GM12878 (cell line): ENCODE measurements at regions not wholly inside any gene's neighbourhood (a gene's known extent, or its start where the extent isn't known, plus 50 kb on each side); places are given as distances from the start of the nearest gene placed in this dataset.
"Not testable (repeated sequence)": the region's sequence is repeated elsewhere in the genome, so short reads cannot be mapped to it uniquely, and the experiment has no call there.

Source experiments
- ATAC-seq: fragments of 200-7000 bp; cut with Tn5 transposase; 3 replicates; pipeline ENCODE4 v1.9.1; 2020; ENCODE audit warnings: mild to moderate bottlenecking, moderate library complexity
- BruUV-seq: library from RNA; stranded (reverse); fragments of 400-500 nt; replicated peaks from 2 replicates; lab custom pipeline; 2021; lab: Mats Ljungman, UMichigan
- CTCF ChIA-PET: fragments of 300-600 bp; sonication (Branson Sonifier 250); formaldehyde crosslinking; extraction: SDS; loops from one replicate; lab custom pipeline; 2021; ENCODE audit warnings: inconsistent platforms; lab: Yijun Ruan, JAX
- POLR2A ChIA-PET: fragments of 350-600 bp; formaldehyde crosslinking; extraction: SDS; loops from one replicate; lab custom pipeline; 2021; ENCODE audit warnings: inconsistent platforms; lab: Charles Lee
- RAD21 ChIA-PET: fragments of 300-600 bp; sonication (Branson Sonifier 250); formaldehyde crosslinking; loops from one replicate; lab custom pipeline; 2023; ENCODE audit warnings: antibody characterized with exemption; ENCODE audit not compliant: unreplicated experiment; lab: Charles Lee
- SMC1A ChIA-PET: fragments of 300-600 bp; sonication (Branson Sonifier 250); formaldehyde crosslinking; loops from one replicate; lab custom pipeline; 2023; ENCODE audit not compliant: unreplicated experiment, uncharacterized antibody; lab: Charles Lee
- DNase-seq: peaks from one replicate; pipeline ENCODE4 v3.0.0-alpha.2; 2011; ENCODE audit warnings: low read depth, low spot score
- FAIRE-seq: peaks from 3 replicates; lab custom pipeline; 2011; peaks lifted over from hg19 to GRCh38; lab: Jason Lieb, UNC
- H2AFZ ChIP-seq: 2 replicates; pipeline ENCODE4 v1.6.0; 2011; ENCODE audit warnings: low read depth, low read length, control low read depth; ENCODE audit not compliant: control insufficient read depth
- H3K27ac ChIP-seq: 2 replicates; pipeline ENCODE4 v1.5.1; 2011; ENCODE audit warnings: control low read depth; ENCODE audit not compliant: control insufficient read depth, insufficient read depth
- H3K27me3 ChIP-seq, 2 experiments: replicated peaks in 1 of 2; 2 replicates each; pipeline versions ENCODE4 v1.6.0 to v1.6.1; 2011; ENCODE audit warnings: low read length in 1 of 2; ENCODE audit not compliant: control insufficient read depth in 2 of 2, insufficient read depth in 2 of 2
- H3K36me3 ChIP-seq, 2 experiments: 2 replicates each; pipeline ENCODE4 v1.5.1; 2011; ENCODE audit warnings: low read length in 1 of 2; ENCODE audit not compliant: control insufficient read depth in 2 of 2, insufficient read depth in 2 of 2
- H3K4me1 ChIP-seq: 2 replicates; pipeline ENCODE4 v1.6.1; 2011; ENCODE audit warnings: mild to moderate bottlenecking, low read length, moderate library complexity, mixed read lengths; ENCODE audit not compliant: control insufficient read depth, insufficient read depth
- H3K4me2 ChIP-seq: 2 replicates; pipeline ENCODE4 v1.6.0; 2011; ENCODE audit warnings: control low read depth; ENCODE audit not compliant: control insufficient read depth, insufficient read depth
- H3K4me3 ChIP-seq: fragments of 200-600 bp; sonication (generic); 2 replicates; pipeline ENCODE4 v1.5.1; 2016
- H3K79me2 ChIP-seq: 2 replicates; pipeline ENCODE4 v1.6.0; 2011; ENCODE audit warnings: low read length; ENCODE audit not compliant: control insufficient read depth, insufficient read depth
- H3K9ac ChIP-seq: 2 replicates; pipeline ENCODE4 v1.8.0; 2011; ENCODE audit warnings: low read length, control low read depth, mixed read lengths; ENCODE audit not compliant: control insufficient read depth, insufficient read depth
- H3K9me3 ChIP-seq: replicated peaks from 3 replicates; pipeline ENCODE4 v1.5.1; 2011; ENCODE audit warnings: mild to moderate bottlenecking, low read length; ENCODE audit not compliant: control insufficient read depth, insufficient read depth
- H4K20me1 ChIP-seq: 2 replicates; pipeline ENCODE4 v1.6.0; 2011; ENCODE audit not compliant: control insufficient read depth, insufficient read depth
- ASH2L ChIP-seq: fragments of 300-600, 200-600 bp; sonication (generic); IDR thresholded peaks from 2 replicates; pipeline ENCODE4 v1.6.1; 2017; ENCODE audit warnings: low read depth, mild to moderate bottlenecking, borderline replicate concordance
- LARP7 ChIP-seq: fragments of 450-650 bp; IDR thresholded peaks from 2 replicates; pipeline ENCODE4 v1.6.1; 2017; ENCODE audit warnings: mild to moderate bottlenecking
- PAX5 ChIP-seq: IDR thresholded peaks from 2 replicates; pipeline ENCODE4 v1.6.1; 2011; ENCODE audit warnings: low read depth, low read length, borderline replicate concordance
- SREBF2 ChIP-seq: IDR thresholded peaks from 2 replicates; pipeline ENCODE4 v1.6.1; 2012; ENCODE audit warnings: mild to moderate bottlenecking, low read length
- WGBS: methylation state at CpG from one replicate; pipeline ENCODE4 v1.1.6; 2016; ENCODE audit warnings: low lambda C conversion rate; ENCODE audit not compliant: insufficient replicate concordance, insufficient coverage; ENCODE audit errors: missing lambda C conversion rate; 5-methylcytosine and 5-hydroxymethylcytosine counted together
- in situ Hi-C: fragments of 300-500 bp; cut with MboI; formaldehyde crosslinking; loops from 9 replicates; pipeline ENCODE4 v1.14.3; 2018; ENCODE audit warnings: mixed read lengths
- intact Hi-C: fragments of 100-400 bp; cut with micrococcal nuclease; formaldehyde crosslinking; loops from one replicate; pipeline ENCODE4 v1.14.2; 2022; ENCODE audit not compliant: unreplicated experiment
- TF ChIP-seq, protein P1 (sequence below): IDR thresholded peaks from 2 replicates; pipeline ENCODE4 v1.6.1; 2011; ENCODE audit warnings: low read depth, low read length, improper control_type of control experiment, borderline replicate concordance
- TF ChIP-seq, protein P2 (sequence below): fragments of 150-350 bp; IDR thresholded peaks from 2 replicates; pipeline ENCODE4 v1.6.1; 2014; ENCODE audit warnings: mild to moderate bottlenecking, low read depth, low read length

DNA sequence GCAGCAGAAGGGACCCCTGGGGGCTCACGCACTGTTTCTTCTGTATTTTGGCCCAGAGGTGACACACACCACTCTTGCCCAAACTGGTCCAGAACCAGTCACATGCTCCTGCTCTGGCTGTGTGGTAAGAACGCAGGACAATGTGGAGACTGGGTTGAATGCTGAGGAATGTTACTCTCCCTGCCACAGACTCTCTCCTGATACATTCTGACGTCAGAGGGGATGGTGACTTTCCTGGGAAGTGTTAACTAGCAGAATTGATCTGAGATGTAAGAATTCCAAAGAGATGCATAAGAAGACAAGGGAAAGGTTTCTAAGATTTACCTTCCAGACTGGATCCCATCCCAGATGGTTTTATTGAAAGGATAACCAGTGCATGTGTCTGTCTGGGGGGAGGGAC lies 100.8 kb downstream of the ASB1 start (continued):
- TF ChIP-seq, protein P1, sequence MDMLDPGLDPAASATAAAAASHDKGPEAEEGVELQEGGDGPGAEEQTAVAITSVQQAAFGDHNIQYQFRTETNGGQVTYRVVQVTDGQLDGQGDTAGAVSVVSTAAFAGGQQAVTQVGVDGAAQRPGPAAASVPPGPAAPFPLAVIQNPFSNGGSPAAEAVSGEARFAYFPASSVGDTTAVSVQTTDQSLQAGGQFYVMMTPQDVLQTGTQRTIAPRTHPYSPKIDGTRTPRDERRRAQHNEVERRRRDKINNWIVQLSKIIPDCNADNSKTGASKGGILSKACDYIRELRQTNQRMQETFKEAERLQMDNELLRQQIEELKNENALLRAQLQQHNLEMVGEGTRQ = no peak
- TF ChIP-seq, protein P2, sequence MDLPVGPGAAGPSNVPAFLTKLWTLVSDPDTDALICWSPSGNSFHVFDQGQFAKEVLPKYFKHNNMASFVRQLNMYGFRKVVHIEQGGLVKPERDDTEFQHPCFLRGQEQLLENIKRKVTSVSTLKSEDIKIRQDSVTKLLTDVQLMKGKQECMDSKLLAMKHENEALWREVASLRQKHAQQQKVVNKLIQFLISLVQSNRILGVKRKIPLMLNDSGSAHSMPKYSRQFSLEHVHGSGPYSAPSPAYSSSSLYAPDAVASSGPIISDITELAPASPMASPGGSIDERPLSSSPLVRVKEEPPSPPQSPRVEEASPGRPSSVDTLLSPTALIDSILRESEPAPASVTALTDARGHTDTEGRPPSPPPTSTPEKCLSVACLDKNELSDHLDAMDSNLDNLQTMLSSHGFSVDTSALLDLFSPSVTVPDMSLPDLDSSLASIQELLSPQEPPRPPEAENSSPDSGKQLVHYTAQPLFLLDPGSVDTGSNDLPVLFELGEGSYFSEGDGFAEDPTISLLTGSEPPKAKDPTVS = no peak
- TF ChIP-seq PAX5 = no peak

- no peak overlapping the region for H3K4me2 ChIP-seq
- peaks cover 0 to 8% of the 10 kb centered on the region in 2 experiments; a peak in 1 of 4 replicates for H3K27me3 ChIP-seq
- POLR2A ChIA-PET = no interaction called here
- ATAC-seq (no peak), FAIRE-seq (no peak), DNase-seq (no peak)
- in situ Hi-C loops = no loop called here
- RAD21 ChIA-PET = no interaction called here
- no peaks in the 10 kb centered on the region for H3K36me3 ChIP-seq
- no peaks in the 10 kb centered on the region for H3K4me1 ChIP-seq
- SMC1A ChIA-PET = no interaction called here
- H3K9me3 ChIP-seq = no peaks in the 10 kb centered on the region; the same call in 1 of the 3 replicates
- no peak overlapping the region for H3K4me3 ChIP-seq
- no peak for TF ChIP-seq SREBF2
- TF ChIP-seq LARP7 = no peak
- TF ChIP-seq ASH2L = no peak
- 35% methylated on average over 10 of the region's 10 CpGs for WGBS
- no peak overlapping the region for H2AFZ ChIP-seq
- intact Hi-C loops = no loop called here
- no peak overlapping the region for H3K9ac ChIP-seq
- no TSS peak for BruUV-seq
- CTCF ChIA-PET = no interaction called here
- H4K20me1 ChIP-seq = no peaks in the 10 kb centered on the region
- H3K27ac ChIP-seq = no peak overlapping the region
- H3K79me2 ChIP-seq = no peaks in the 10 kb centered on the region
Measured at GRCh38 chr2:238528953-238529781, 102.4 kb downstream of the ASB1 start.

DNA sequence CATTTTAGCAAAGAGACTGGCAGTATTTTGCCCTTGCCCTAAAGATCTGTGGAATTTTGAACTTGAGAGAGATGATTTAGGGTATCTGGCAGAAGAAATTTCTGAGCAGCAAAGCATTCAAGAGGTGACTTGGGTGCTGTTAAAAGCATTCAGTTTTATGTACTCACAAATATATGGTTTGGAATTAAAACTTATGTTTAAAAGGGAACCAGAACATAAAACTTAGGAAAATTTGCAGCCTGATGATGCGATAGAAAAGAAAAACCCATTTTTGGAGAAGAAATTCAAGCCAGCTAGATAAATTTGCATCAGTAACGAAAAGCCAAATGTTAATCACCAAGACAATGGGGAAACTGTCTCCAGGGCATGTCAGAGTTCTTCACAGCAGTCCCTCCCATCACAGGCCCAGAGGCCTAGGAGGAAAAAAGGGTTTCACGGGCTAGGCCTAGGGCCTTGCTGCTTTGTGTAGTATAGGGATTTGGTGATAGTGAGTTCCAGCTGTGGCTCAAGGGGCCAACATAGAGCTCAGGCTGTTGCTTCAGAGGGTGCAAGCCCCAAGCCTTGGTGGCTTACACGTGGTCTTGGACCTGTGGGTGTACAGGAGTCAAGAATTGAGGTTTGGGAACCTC lies 104.4 kb downstream of the ASB1 start:
- H3K27ac ChIP-seq, in situ Hi-C loops, H3K4me2 ChIP-seq, H3K9ac ChIP-seq, BruUV-seq, DNase-seq, H3K9me3 ChIP-seq, RAD21 ChIA-PET, H4K20me1 ChIP-seq, H3K4me1 ChIP-seq, H3K4me3 ChIP-seq, FAIRE-seq, intact Hi-C loops, POLR2A ChIA-PET, H2AFZ ChIP-seq, H3K79me2 ChIP-seq, ATAC-seq, H3K36me3 ChIP-seq, H3K27me3 ChIP-seq, CTCF ChIA-PET: not testable (repeated sequence)
- WGBS = 44% methylated on average over 4 of the region's 4 CpGs
- SMC1A ChIA-PET = interaction anchor here (0.6 kb wide), 1 partner anchor 1349 kb away, joined by 3 read pairs; no protein-coding TSS in a partner anchor
